HCT116 (cell line): ENCODE measurements at regions not wholly inside any gene's neighbourhood (a gene's known extent, or its start where the extent isn't known, plus 50 kb on each side); places are given as distances from the start of the nearest gene placed in this dataset.

Experiments
- ATAC-seq: fragments of 200-7000 bp; cut with Tn5 transposase; 2 replicates; pipeline ENCODE4 v1.9.1; 2020; ENCODE audit warnings: mild to moderate bottlenecking, moderate library complexity
- BruUV-seq: library from RNA; stranded (reverse); fragments of 400-500 nt; replicated peaks from 2 replicates; lab custom pipeline; 2021; lab: Mats Ljungman, UMichigan
- CTCF ChIA-PET: fragments of 300-600 bp; sonication (Branson Sonifier 250); formaldehyde crosslinking; loops from one replicate; lab custom pipeline; 2021; ENCODE audit warnings: antibody characterized with exemption; lab: Charles Lee
- POLR2A ChIA-PET: fragments of 300-600, 350-600 bp; sonication (Branson Sonifier 250); formaldehyde crosslinking; loops from one replicate; lab custom pipeline; 2021; ENCODE audit warnings: antibody characterized with exemption; lab: Charles Lee
- RAD21 ChIA-PET, 2 experiments: fragments of 300-600 bp; sonication (Branson Sonifier 250); formaldehyde crosslinking; loops; one replicate each; lab custom pipeline; 2023; ENCODE audit warnings: low total read pairs in 2 of 2; ENCODE audit not compliant: uncharacterized antibody in 2 of 2, unreplicated experiment in 2 of 2, low non-redundant PET in 1 of 2; lab: Charles Lee
- DNase-seq: peaks from one replicate; pipeline ENCODE4 v3.0.0-alpha.2; 2010; ENCODE audit warnings: low read depth, low spot score
- H2AFZ ChIP-seq: fragments of 200-600 bp; shearing (Covaris generic), sonication (generic); 2 replicates; pipeline ENCODE4 v1.6.1; 2017; ENCODE audit warnings: low read depth, mixed run types, mixed read lengths, antibody characterized with exemption, low read length; ENCODE audit not compliant: poor library complexity, severe bottlenecking
- H3K27ac ChIP-seq: 2 replicates; pipeline ENCODE4 v1.5.1; 2012; ENCODE audit warnings: low read depth, low read length
- H3K27me3 ChIP-seq: fragments of 200-600 bp; sonication (generic); 2 replicates; pipeline ENCODE4 v1.6.1; 2016; ENCODE audit warnings: mixed run types, low read length, mixed read lengths; ENCODE audit not compliant: insufficient read depth
- H3K36me3 ChIP-seq, 2 experiments: fragments of 200-500 bp in 1 of 2; fragments of 200-600 bp in 1 of 2; sonication (Bioruptor generic) in 1 of 2; sonication (generic) in 1 of 2; 2 replicates each; pipeline versions ENCODE4 v1.5.1 to v1.6.1; 2014 to 2016; ENCODE audit warnings: low read length in 2 of 2, inconsistent platforms in 1 of 2, mixed read lengths in 1 of 2, mixed run types in 1 of 2; ENCODE audit not compliant: insufficient read depth in 2 of 2, control insufficient read depth in 1 of 2
- H3K4me1 ChIP-seq, 2 experiments: fragments of 200-600 bp in 1 of 2; sonication (generic) in 1 of 2; 2 replicates each; pipeline versions ENCODE4 v1.5.1 to v1.6.1; 2012 to 2017; ENCODE audit warnings: low read length in 2 of 2, inconsistent platforms in 1 of 2, mild to moderate bottlenecking in 1 of 2, mixed read lengths in 1 of 2, mixed run types in 1 of 2, moderate library complexity in 1 of 2; ENCODE audit not compliant: insufficient read depth in 2 of 2, control insufficient read depth in 1 of 2
- H3K4me2 ChIP-seq: fragments of 200-600 bp; sonication (generic); 2 replicates; pipeline ENCODE4 v1.6.1; 2017; ENCODE audit warnings: mixed run types, low read length, mixed read lengths
- H3K4me3 ChIP-seq, 2 experiments: fragments of 200-600 bp in 1 of 2; sonication (generic) in 1 of 2; replicated peaks in 1 of 2; 2 replicates each; pipeline ENCODE4 v1.5.1; 2011 to 2016; ENCODE audit warnings: low read length in 2 of 2, control low read depth in 1 of 2, low read depth in 1 of 2, mild to moderate bottlenecking in 1 of 2, mixed read lengths in 1 of 2, mixed run types in 1 of 2
- H3K79me2 ChIP-seq: fragments of 200-600 bp; sonication (generic); 2 replicates; pipeline ENCODE4 v1.6.1; 2017; ENCODE audit warnings: mild to moderate bottlenecking, mixed run types, low read length, moderate library complexity, mixed read lengths; ENCODE audit not compliant: insufficient read depth
- H3K9ac ChIP-seq: fragments of 200-600 bp; sonication (generic); 2 replicates; pipeline ENCODE4 v1.6.1; 2016; ENCODE audit warnings: low read length, mixed read lengths
- H3K9me2 ChIP-seq: fragments of 200-600 bp; sonication (generic), shearing (Covaris generic); 2 replicates; pipeline ENCODE4 v1.6.1; 2017; ENCODE audit warnings: mixed run types, mild to moderate bottlenecking, moderate library complexity; ENCODE audit not compliant: insufficient read depth
- H3K9me3 ChIP-seq, 2 experiments: fragments of 200-500 bp in 1 of 2; fragments of 200-600 bp in 1 of 2; sonication (Bioruptor generic) in 1 of 2; sonication (generic) in 1 of 2; 2 replicates each; pipeline ENCODE4 v1.6.1; 2014 to 2017; ENCODE audit warnings: low read length in 2 of 2, mixed read lengths in 2 of 2, inconsistent platforms in 1 of 2, low read depth in 1 of 2, mild to moderate bottlenecking in 1 of 2, mixed run types in 1 of 2, moderate library complexity in 1 of 2; ENCODE audit not compliant: control insufficient read depth in 1 of 2, insufficient read depth in 1 of 2
- H4K20me1 ChIP-seq: fragments of 200-600 bp; sonication (generic), shearing (Covaris generic); 2 replicates; pipeline ENCODE4 v1.6.1; 2017; ENCODE audit warnings: mixed run types, mild to moderate bottlenecking, moderate library complexity; ENCODE audit not compliant: insufficient read depth
- CBX3 ChIP-seq: IDR thresholded peaks from 2 replicates; pipeline ENCODE4 v1.6.1; 2012; ENCODE audit warnings: low read depth
- CTCF ChIP-seq, 3 experiments: fragments of 200-600 bp in 1 of 3; sonication (generic) in 1 of 3; IDR thresholded peaks in 2 of 3; conservative IDR thresholded peaks in 1 of 3; 2 replicates each; pipeline ENCODE4 v1.5.1; 2012 to 2017; ENCODE audit warnings: low read depth in 2 of 3, low read length in 2 of 3, antibody characterized with exemption in 1 of 3, borderline replicate concordance in 1 of 3, control low read depth in 1 of 3, mild to moderate bottlenecking in 1 of 3, mixed read lengths in 1 of 3, mixed run types in 1 of 3, moderate library complexity in 1 of 3; ENCODE audit not compliant: insufficient read depth in 1 of 3
- EZH2 ChIP-seq: fragments of 200-600 bp; sonication (generic); IDR thresholded peaks from 2 replicates; pipeline ENCODE4 v1.6.1; 2017; ENCODE audit warnings: antibody characterized with exemption, mixed run types
- EZH2phosphoT487 ChIP-seq: fragments of 200-600 bp; IDR thresholded peaks from 2 replicates; pipeline ENCODE4 v1.6.1; 2018; ENCODE audit warnings: antibody characterized with exemption, borderline replicate concordance
- FOSL1 ChIP-seq: IDR thresholded peaks from 2 replicates; pipeline ENCODE4 v1.6.1; 2012; ENCODE audit warnings: low read depth
- JUND ChIP-seq: IDR thresholded peaks from 2 replicates; pipeline ENCODE4 v1.6.1; 2012
- SIN3A ChIP-seq: IDR thresholded peaks from 2 replicates; pipeline ENCODE4 v1.6.1; 2012; ENCODE audit warnings: low read depth
- SP1 ChIP-seq: IDR thresholded peaks from 2 replicates; pipeline ENCODE4 v1.6.1; 2012; ENCODE audit warnings: low read depth
- SRF ChIP-seq: IDR thresholded peaks from 2 replicates; pipeline ENCODE4 v1.6.1; 2012; ENCODE audit warnings: low read depth
- TCF7L2 ChIP-seq: IDR thresholded peaks from 2 replicates; pipeline ENCODE4 v1.7.0; 2011; ENCODE audit warnings: borderline replicate concordance, inconsistent platforms; ENCODE audit not compliant: insufficient read depth, insufficient read length; ENCODE audit errors: extremely low read depth
- ZBTB33 ChIP-seq: IDR thresholded peaks from 2 replicates; pipeline ENCODE4 v1.6.1; 2011; ENCODE audit warnings: mild to moderate bottlenecking, low read length, moderate library complexity; ENCODE audit not compliant: insufficient replicate concordance; ENCODE audit errors: extremely low read depth
- intact Hi-C: fragments of 100-400 bp; cut with micrococcal nuclease; formaldehyde crosslinking; loops from 2 replicates; pipeline ENCODE4 v1.10.0; 2022
- TF ChIP-seq, protein P1 (sequence below): IDR thresholded peaks from 2 replicates; pipeline ENCODE4 v1.6.1; 2012; ENCODE audit warnings: low read depth
- TF ChIP-seq, protein P2 (sequence below): IDR thresholded peaks from 2 replicates; pipeline ENCODE4 v1.6.1; 2012

DNA sequence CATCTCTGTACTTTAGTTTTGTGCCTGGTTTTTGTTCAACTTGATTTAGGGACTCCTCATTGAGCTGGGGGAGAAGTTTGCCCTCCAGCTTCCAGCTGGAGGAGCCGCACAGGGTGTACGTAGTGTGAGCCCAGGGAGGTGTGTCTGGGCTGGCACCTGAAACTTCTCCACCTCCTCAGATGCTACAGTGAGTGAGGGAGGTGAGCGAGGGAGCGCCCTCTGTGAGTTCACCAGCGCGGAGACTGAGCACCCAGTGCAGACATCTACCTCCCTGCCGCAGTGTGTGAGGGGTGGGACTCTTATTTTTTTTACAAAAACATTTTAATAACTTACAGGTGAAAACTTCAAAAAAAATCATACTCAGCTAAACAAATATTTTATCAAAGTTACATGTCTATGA lies 204.2 kb upstream of the HS6ST1 start:
- TF ChIP-seq SRF (no peak), SIN3A (no peak), CTCF (IDR thresholded peaks at IDR 0.05 in 2 of 3, conservative IDR thresholded peaks at IDR 0.05 in 1 of 3; ENCODE audit: borderline replicate concordance in 1 of 3, insufficient read depth in 1 of 3, low read depth in 2 of 3, low read length in 2 of 3) (no peak), ZBTB33 (no peak), EZH2 (no peak), CBX3 (no peak), SP1 (no peak), TCF7L2 (no peak), JUND (no peak), EZH2phosphoT487 (no peak), FOSL1 (no peak)
- TF ChIP-seq, protein P1, sequence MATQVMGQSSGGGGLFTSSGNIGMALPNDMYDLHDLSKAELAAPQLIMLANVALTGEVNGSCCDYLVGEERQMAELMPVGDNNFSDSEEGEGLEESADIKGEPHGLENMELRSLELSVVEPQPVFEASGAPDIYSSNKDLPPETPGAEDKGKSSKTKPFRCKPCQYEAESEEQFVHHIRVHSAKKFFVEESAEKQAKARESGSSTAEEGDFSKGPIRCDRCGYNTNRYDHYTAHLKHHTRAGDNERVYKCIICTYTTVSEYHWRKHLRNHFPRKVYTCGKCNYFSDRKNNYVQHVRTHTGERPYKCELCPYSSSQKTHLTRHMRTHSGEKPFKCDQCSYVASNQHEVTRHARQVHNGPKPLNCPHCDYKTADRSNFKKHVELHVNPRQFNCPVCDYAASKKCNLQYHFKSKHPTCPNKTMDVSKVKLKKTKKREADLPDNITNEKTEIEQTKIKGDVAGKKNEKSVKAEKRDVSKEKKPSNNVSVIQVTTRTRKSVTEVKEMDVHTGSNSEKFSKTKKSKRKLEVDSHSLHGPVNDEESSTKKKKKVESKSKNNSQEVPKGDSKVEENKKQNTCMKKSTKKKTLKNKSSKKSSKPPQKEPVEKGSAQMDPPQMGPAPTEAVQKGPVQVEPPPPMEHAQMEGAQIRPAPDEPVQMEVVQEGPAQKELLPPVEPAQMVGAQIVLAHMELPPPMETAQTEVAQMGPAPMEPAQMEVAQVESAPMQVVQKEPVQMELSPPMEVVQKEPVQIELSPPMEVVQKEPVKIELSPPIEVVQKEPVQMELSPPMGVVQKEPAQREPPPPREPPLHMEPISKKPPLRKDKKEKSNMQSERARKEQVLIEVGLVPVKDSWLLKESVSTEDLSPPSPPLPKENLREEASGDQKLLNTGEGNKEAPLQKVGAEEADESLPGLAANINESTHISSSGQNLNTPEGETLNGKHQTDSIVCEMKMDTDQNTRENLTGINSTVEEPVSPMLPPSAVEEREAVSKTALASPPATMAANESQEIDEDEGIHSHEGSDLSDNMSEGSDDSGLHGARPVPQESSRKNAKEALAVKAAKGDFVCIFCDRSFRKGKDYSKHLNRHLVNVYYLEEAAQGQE = no peak
- TF ChIP-seq, protein P2, sequence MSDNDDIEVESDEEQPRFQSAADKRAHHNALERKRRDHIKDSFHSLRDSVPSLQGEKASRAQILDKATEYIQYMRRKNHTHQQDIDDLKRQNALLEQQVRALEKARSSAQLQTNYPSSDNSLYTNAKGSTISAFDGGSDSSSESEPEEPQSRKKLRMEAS = no peak
- RAD21 ChIA-PET = no interaction called here
- no peak overlapping the region for H3K4me3 ChIP-seq
- ATAC-seq (no peak), DNase-seq (no peak)
- no peaks in the 10 kb centered on the region for H3K9me3 ChIP-seq
- no peaks in the 10 kb centered on the region for H3K36me3 ChIP-seq
- no peaks in the 10 kb centered on the region for H3K79me2 ChIP-seq
- no peak overlapping the region for H3K27ac ChIP-seq
- intact Hi-C loops = no loop called here
- H3K9ac ChIP-seq = no peak overlapping the region
- H3K4me1 ChIP-seq = peaks cover 0 to 5% of the 10 kb centered on the region in 2 experiments; a peak in 1 of 4 replicates
- no peak overlapping the region for H3K4me2 ChIP-seq
- BruUV-seq = no TSS peak
- no peaks in the 10 kb centered on the region for H3K27me3 ChIP-seq
- POLR2A ChIA-PET = no interaction called here
- no peak overlapping the region for H2AFZ ChIP-seq
- CTCF ChIA-PET = no interaction called here
- H4K20me1 ChIP-seq = no peaks in the 10 kb centered on the region
- no peaks in the 10 kb centered on the region for H3K9me2 ChIP-seq
